ENCODE measurements at regions not wholly inside any gene's neighbourhood (a gene's known extent, or its start where the extent isn't known, plus 50 kb on each side); places are given as distances from the start of the nearest gene placed in this dataset.
A peak's percentile ranks its signal among the peaks of the same experiment; 100 is the strongest.
"Not testable (repeated sequence)": the region's sequence is repeated elsewhere in the genome, so short reads cannot be mapped to it uniquely, and the experiment has no call there.

- no peak for DNase-seq (ENCODE audit: low read depth)
Measured at GRCh38 chr5:16987776-16988175, 51.7 kb upstream of the MYO10 start.

GRCh38 chr5:16990817-16991520 lies 54.9 kb upstream of the MYO10 start:
- DNase-seq (ENCODE audit: low read depth) = not testable (repeated sequence)

GRCh38 chr5:16992006-16992405 lies 55.9 kb upstream of the MYO10 start:
- DNase-seq (ENCODE audit: low read depth) = no peak

- DNase-seq (ENCODE audit: low read depth) = no peak
Measured at GRCh38 chr5:16992444-16992843, 56.4 kb upstream of the MYO10 start.

GRCh38 chr5:16994565-16994964 lies 58.5 kb upstream of the MYO10 start:
- no peak for DNase-seq (ENCODE audit: low read depth)

- no peak for DNase-seq (ENCODE audit: low read depth)
Measured at GRCh38 chr5:16995372-16995771, 59.3 kb upstream of the MYO10 start.

GRCh38 chr5:17000291-17000939 lies 64.3 kb upstream of the MYO10 start:
- DNase-seq (ENCODE audit: low read depth) = peak; percentile 85

- no peak for DNase-seq (ENCODE audit: low read depth)
Measured at GRCh38 chr5:17001428-17001827, 65.3 kb upstream of the MYO10 start.

GRCh38 chr5:17004441-17005106 lies 68.5 kb upstream of the MYO10 start:
- no peak for DNase-seq (ENCODE audit: low read depth)

- no peak for DNase-seq (ENCODE audit: low read depth)
Measured at GRCh38 chr5:17005107-17005828, 69.2 kb upstream of the MYO10 start.

- DNase-seq (ENCODE audit: low read depth) = no peak
Measured at GRCh38 chr5:17012289-17012688, 76.2 kb upstream of the MYO10 start.

GRCh38 chr5:17014686-17015085 lies 78.6 kb upstream of the MYO10 start:
- no peak for DNase-seq (ENCODE audit: low read depth)

- no peak for DNase-seq (ENCODE audit: low read depth)
Measured at GRCh38 chr5:17018871-17019270, 82.8 kb upstream of the MYO10 start.

- DNase-seq (ENCODE audit: low read depth) = no peak
Measured at GRCh38 chr5:17019324-17019723, 83.2 kb upstream of the MYO10 start.

- DNase-seq (ENCODE audit: low read depth) = no peak
Measured at GRCh38 chr5:17020678-17021601, 84.9 kb upstream of the MYO10 start.

- no peak for DNase-seq (ENCODE audit: low read depth)
Measured at GRCh38 chr5:17021602-17021932, 85.5 kb upstream of the MYO10 start.

GRCh38 chr5:17022296-17022695 lies 86.2 kb upstream of the MYO10 start:
- DNase-seq (ENCODE audit: low read depth) = no peak

- no peak for DNase-seq (ENCODE audit: low read depth)
Measured at GRCh38 chr5:17024686-17025180, 88.6 kb upstream of the MYO10 start.

GRCh38 chr5:17031659-17032277 lies 95.7 kb upstream of the MYO10 start:
- not testable (repeated sequence) for DNase-seq (ENCODE audit: low read depth)

GRCh38 chr5:17032314-17032985 lies 96.4 kb upstream of the MYO10 start:
- not testable (repeated sequence) for DNase-seq (ENCODE audit: low read depth)

All from GM04504 (cell line).